ENCODE measurements at regions not wholly inside any gene's neighbourhood (a gene's known extent, or its start where the extent isn't known, plus 50 kb on each side); places are given as distances from the start of the nearest gene placed in this dataset.

- no peak for TF ChIP-seq CTCF (IDR thresholded peaks at IDR 0.05; ENCODE audit: low read depth, low read length)
- no peak for TF ChIP-seq EZH2phosphoT487 (IDR thresholded peaks at IDR 0.05; ENCODE audit: low read depth)
Measured at GRCh38 chr7:23942032-23942431, 232.0 kb downstream of the STK31 start.
